GM23338 (cell line): ENCODE measurements at regions not wholly inside any gene's neighbourhood (a gene's known extent, or its start where the extent isn't known, plus 50 kb on each side); places are given as distances from the start of the nearest gene placed in this dataset.

Experiments
- ATAC-seq: fragments of 200-7000 bp; cut with Tn5 transposase; 3 replicates; pipeline ENCODE4 v1.9.1; 2020
- DNase-seq: peaks from one replicate; pipeline ENCODE4 v3.0.0-alpha.2; 2015; ENCODE audit warnings: low spot score
- H2AFZ ChIP-seq: fragments of 200-600 bp; sonication (generic); 2 replicates; pipeline ENCODE4 v1.8.0; 2016; ENCODE audit warnings: antibody characterized with exemption, mild to moderate bottlenecking, moderate library complexity
- H3F3A ChIP-seq: fragments of 200-600 bp; sonication (generic); replicated peaks from 2 replicates; pipeline ENCODE4 v1.8.0; 2017; ENCODE audit warnings: antibody characterized with exemption, mixed run types, low read depth
- H3K27ac ChIP-seq: fragments of 200-600 bp; sonication (generic); 2 replicates; pipeline ENCODE4 v1.6.1; 2016; ENCODE audit warnings: low read depth
- H3K27me3 ChIP-seq: fragments of 200-600 bp; sonication (generic); 2 replicates; pipeline ENCODE4 v1.8.0; 2016; ENCODE audit warnings: mild to moderate bottlenecking, mixed run types, moderate library complexity; ENCODE audit not compliant: insufficient read depth
- H3K36me3 ChIP-seq: fragments of 200-600 bp; sonication (generic); 2 replicates; pipeline ENCODE4 v1.8.0; 2016; ENCODE audit warnings: mild to moderate bottlenecking; ENCODE audit not compliant: insufficient read depth
- H3K4me1 ChIP-seq: fragments of 200-600 bp; sonication (generic); 2 replicates; pipeline ENCODE4 v1.8.0; 2016; ENCODE audit warnings: mild to moderate bottlenecking, moderate library complexity; ENCODE audit not compliant: insufficient read depth
- H3K4me2 ChIP-seq: fragments of 200-600 bp; sonication (generic); 2 replicates; pipeline ENCODE4 v1.7.1; 2017; ENCODE audit warnings: mixed run types
- H3K4me3 ChIP-seq: fragments of 200-600 bp; sonication (generic); 2 replicates; pipeline ENCODE4 v1.6.1; 2016; ENCODE audit warnings: mixed run types
- H3K79me2 ChIP-seq: fragments of 200-600 bp; sonication (generic); replicated peaks from 2 replicates; pipeline ENCODE4 v1.8.0; 2017; ENCODE audit warnings: mild to moderate bottlenecking; ENCODE audit not compliant: insufficient read depth
- H3K9me2 ChIP-seq: fragments of 200-600 bp; sonication (generic); 2 replicates; pipeline ENCODE4 v1.8.0; 2017; ENCODE audit not compliant: insufficient read depth
- H4K20me1 ChIP-seq: fragments of 200-600 bp; sonication (generic); replicated peaks from 2 replicates; pipeline ENCODE4 v1.8.0; 2017; ENCODE audit warnings: mild to moderate bottlenecking; ENCODE audit not compliant: insufficient read depth
- H3K27ac Mint-ChIP-seq: 2 replicates; pipeline ENCODE4 v1.8.0; 2020; ENCODE audit warnings: inconsistent platforms, mild to moderate bottlenecking, moderate library complexity, mixed read lengths
- H3K27me3 Mint-ChIP-seq: 3 replicates; pipeline ENCODE4 v1.8.0; 2022; ENCODE audit warnings: low read depth, mild to moderate bottlenecking, moderate library complexity, mixed read lengths, inconsistent platforms; ENCODE audit not compliant: insufficient read depth, poor library complexity
- H3K36me3 Mint-ChIP-seq: 3 replicates; pipeline ENCODE4 v1.8.0; 2021; ENCODE audit warnings: low read depth, mild to moderate bottlenecking, inconsistent platforms, moderate library complexity, mixed read lengths
- H3K4me1 Mint-ChIP-seq: 3 replicates; pipeline ENCODE4 v1.8.0; 2020; ENCODE audit warnings: mild to moderate bottlenecking, inconsistent platforms, mixed read lengths
- H3K4me3 Mint-ChIP-seq: 3 replicates; pipeline ENCODE4 v1.8.0; 2021; ENCODE audit warnings: moderate library complexity, mild to moderate bottlenecking, inconsistent platforms, mixed read lengths
- H3K9me3 Mint-ChIP-seq: 3 replicates; pipeline ENCODE4 v1.8.0; 2020; ENCODE audit warnings: moderate library complexity, mild to moderate bottlenecking, inconsistent platforms, mixed read lengths
- EZH2phosphoT487 ChIP-seq: fragments of 200-600 bp; sonication (generic); IDR thresholded peaks from one replicate; pipeline ENCODE4 v1.8.1; 2018; ENCODE audit warnings: antibody characterized with exemption; ENCODE audit not compliant: unreplicated experiment
- JUNB ChIP-seq: IDR thresholded peaks from one replicate; pipeline ENCODE4 v1.6.1; 2016; ENCODE audit warnings: antibody characterized with exemption; ENCODE audit not compliant: unreplicated experiment
- NANOG ChIP-seq: IDR thresholded peaks from 2 replicates; pipeline ENCODE4 v1.6.1; 2016; ENCODE audit warnings: antibody characterized with exemption, borderline replicate concordance
- ZNF114 ChIP-seq: fragments of 250-450 bp; sonication (Bioruptor Pico); IDR thresholded peaks from 2 replicates; pipeline ENCODE4 v1.5.0; 2020; ENCODE audit warnings: mild to moderate bottlenecking, moderate library complexity
- TF ChIP-seq, protein P1 (sequence below): fragments of 250-450 bp; sonication (Bioruptor Pico); IDR thresholded peaks from 2 replicates; pipeline ENCODE4 v1.5.0; 2020; ENCODE audit warnings: mild to moderate bottlenecking, moderate library complexity
- TF ChIP-seq, protein P2 (sequence below): IDR thresholded peaks from one replicate; pipeline ENCODE4 v1.6.1; 2018; ENCODE audit warnings: antibody characterized with exemption; ENCODE audit not compliant: unreplicated experiment

DNA sequence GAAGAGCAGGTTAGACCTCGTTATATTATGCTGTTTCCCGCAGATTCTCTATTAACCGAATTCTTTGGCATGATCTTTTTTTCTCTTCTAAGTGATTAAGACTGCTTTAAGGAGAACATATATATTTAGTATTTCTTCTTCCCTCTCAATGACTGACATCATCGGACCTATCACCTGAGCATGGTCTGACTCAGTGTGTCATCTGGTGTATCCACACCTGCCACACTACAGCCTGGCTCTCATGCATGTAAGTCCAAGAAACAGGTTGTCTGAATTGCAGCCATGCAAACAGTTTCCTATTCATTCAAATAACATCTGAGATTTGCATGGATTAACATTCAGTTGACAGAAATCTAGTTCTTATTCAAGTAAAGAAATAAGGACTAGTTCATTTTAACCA is 55.1 kb upstream of the CWC22 start (continued):
- TF ChIP-seq, protein P1, sequence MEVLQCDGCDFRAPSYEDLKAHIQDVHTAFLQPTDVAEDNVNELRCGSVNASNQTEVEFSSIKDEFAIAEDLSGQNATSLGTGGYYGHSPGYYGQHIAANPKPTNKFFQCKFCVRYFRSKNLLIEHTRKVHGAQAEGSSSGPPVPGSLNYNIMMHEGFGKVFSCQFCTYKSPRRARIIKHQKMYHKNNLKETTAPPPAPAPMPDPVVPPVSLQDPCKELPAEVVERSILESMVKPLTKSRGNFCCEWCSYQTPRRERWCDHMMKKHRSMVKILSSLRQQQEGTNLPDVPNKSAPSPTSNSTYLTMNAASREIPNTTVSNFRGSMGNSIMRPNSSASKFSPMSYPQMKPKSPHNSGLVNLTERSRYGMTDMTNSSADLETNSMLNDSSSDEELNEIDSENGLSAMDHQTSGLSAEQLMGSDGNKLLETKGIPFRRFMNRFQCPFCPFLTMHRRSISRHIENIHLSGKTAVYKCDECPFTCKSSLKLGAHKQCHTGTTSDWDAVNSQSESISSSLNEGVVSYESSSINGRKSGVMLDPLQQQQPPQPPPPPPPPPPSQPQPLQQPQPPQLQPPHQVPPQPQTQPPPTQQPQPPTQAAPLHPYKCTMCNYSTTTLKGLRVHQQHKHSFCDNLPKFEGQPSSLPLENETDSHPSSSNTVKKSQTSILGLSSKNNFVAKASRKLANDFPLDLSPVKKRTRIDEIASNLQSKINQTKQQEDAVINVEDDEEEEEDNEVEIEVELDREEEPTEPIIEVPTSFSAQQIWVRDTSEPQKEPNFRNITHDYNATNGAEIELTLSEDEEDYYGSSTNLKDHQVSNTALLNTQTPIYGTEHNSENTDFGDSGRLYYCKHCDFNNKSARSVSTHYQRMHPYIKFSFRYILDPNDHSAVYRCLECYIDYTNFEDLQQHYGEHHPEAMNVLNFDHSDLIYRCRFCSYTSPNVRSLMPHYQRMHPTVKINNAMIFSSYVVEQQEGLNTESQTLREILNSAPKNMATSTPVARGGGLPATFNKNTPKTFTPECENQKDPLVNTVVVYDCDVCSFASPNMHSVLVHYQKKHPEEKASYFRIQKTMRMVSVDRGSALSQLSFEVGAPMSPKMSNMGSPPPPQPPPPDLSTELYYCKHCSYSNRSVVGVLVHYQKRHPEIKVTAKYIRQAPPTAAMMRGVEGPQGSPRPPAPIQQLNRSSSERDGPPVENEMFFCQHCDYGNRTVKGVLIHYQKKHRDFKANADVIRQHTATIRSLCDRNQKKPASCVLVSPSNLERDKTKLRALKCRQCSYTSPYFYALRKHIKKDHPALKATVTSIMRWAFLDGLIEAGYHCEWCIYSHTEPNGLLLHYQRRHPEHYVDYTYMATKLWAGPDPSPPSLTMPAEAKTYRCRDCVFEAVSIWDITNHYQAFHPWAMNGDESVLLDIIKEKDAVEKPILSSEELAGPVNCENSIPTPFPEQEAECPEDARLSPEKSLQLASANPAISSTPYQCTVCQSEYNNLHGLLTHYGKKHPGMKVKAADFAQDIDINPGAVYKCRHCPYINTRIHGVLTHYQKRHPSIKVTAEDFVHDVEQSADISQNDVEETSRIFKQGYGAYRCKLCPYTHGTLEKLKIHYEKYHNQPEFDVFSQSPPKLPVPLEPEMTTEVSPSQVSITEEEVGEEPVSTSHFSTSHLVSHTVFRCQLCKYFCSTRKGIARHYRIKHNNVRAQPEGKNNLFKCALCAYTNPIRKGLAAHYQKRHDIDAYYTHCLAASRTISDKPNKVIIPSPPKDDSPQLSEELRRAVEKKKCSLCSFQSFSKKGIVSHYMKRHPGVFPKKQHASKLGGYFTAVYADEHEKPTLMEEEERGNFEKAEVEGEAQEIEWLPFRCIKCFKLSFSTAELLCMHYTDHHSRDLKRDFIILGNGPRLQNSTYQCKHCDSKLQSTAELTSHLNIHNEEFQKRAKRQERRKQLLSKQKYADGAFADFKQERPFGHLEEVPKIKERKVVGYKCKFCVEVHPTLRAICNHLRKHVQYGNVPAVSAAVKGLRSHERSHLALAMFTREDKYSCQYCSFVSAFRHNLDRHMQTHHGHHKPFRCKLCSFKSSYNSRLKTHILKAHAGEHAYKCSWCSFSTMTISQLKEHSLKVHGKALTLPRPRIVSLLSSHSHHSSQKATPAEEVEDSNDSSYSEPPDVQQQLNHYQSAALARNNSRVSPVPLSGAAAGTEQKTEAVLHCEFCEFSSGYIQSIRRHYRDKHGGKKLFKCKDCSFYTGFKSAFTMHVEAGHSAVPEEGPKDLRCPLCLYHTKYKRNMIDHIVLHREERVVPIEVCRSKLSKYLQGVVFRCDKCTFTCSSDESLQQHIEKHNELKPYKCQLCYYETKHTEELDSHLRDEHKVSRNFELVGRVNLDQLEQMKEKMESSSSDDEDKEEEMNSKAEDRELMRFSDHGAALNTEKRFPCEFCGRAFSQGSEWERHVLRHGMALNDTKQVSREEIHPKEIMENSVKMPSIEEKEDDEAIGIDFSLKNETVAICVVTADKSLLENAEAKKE (CRISPR knock-in tag) = no peak
- no peak for TF ChIP-seq ZNF114 (CRISPR knock-in tag)

DNA sequence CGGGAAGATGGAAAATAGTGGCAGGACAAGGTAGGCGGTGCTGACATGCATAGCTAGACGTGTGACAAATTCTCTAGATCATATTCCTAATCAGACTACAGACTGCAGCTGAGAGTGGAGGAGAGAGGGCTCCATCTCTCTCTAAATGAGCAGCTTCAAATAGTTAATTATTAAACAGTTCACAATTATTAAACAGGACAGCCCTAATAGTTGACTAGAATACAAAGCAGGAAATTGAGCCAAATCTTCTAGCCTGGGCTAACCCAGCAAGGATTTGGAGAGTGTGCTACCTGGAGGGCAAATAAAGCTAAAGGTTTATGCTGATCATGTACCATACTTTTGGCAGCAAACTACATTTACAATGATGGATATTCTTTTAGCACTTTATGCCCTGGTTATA is 54.4 kb upstream of the CWC22 start:
- ATAC-seq = no peak
- Mint-ChIP-seq H3K27ac (no peak overlapping the region), H3K4me1 (peaks cover 27% of the 10 kb centered on the region)
- TF ChIP-seq, protein P1 (CRISPR knock-in tag) = no peak
- no peak for TF ChIP-seq JUNB
- no peak for TF ChIP-seq EZH2phosphoT487
- TF ChIP-seq, protein P2, sequence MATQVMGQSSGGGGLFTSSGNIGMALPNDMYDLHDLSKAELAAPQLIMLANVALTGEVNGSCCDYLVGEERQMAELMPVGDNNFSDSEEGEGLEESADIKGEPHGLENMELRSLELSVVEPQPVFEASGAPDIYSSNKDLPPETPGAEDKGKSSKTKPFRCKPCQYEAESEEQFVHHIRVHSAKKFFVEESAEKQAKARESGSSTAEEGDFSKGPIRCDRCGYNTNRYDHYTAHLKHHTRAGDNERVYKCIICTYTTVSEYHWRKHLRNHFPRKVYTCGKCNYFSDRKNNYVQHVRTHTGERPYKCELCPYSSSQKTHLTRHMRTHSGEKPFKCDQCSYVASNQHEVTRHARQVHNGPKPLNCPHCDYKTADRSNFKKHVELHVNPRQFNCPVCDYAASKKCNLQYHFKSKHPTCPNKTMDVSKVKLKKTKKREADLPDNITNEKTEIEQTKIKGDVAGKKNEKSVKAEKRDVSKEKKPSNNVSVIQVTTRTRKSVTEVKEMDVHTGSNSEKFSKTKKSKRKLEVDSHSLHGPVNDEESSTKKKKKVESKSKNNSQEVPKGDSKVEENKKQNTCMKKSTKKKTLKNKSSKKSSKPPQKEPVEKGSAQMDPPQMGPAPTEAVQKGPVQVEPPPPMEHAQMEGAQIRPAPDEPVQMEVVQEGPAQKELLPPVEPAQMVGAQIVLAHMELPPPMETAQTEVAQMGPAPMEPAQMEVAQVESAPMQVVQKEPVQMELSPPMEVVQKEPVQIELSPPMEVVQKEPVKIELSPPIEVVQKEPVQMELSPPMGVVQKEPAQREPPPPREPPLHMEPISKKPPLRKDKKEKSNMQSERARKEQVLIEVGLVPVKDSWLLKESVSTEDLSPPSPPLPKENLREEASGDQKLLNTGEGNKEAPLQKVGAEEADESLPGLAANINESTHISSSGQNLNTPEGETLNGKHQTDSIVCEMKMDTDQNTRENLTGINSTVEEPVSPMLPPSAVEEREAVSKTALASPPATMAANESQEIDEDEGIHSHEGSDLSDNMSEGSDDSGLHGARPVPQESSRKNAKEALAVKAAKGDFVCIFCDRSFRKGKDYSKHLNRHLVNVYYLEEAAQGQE = no peak
- TF ChIP-seq NANOG = no peak

More for the DNA sequence above, 54.4 kb upstream of the CWC22 start:
- Histone ChIP-seq H4K20me1 (no peaks in the 10 kb centered on the region), H3K79me2 (no peaks in the 10 kb centered on the region), H3K27ac (no peak overlapping the region), H3K4me3 (no peak overlapping the region), H3K4me1 (peaks cover 19% of the 10 kb centered on the region; the same call in 1 of the 2 replicates), H2AFZ (no peak overlapping the region), H3K9me2 (peaks cover 6% of the 10 kb centered on the region; the same call in 1 of the 2 replicates), H3K36me3 (no peaks in the 10 kb centered on the region), H3K27me3 (no peaks in the 10 kb centered on the region), H3K4me2 (no peak overlapping the region), H3F3A (no peaks in the 10 kb centered on the region)
- peaks cover 4% of the 10 kb centered on the region; the same call in 2 of the 3 replicates for H3K9me3 Mint-ChIP-seq
- DNase-seq = no peak
- H3K36me3 Mint-ChIP-seq = peaks cover 6% of the 10 kb centered on the region; the same call in 2 of the 3 replicates
- H3K27me3 Mint-ChIP-seq = peaks cover 5% of the 10 kb centered on the region
- H3K4me3 Mint-ChIP-seq = no peak overlapping the region
